Endothelial cell (in vitro differentiated cells): ENCODE measurements at regions not wholly inside any gene's neighbourhood (a gene's known extent, or its start where the extent isn't known, plus 50 kb on each side); places are given as distances from the start of the nearest gene placed in this dataset.

ENCODE experiments used
- DNase-seq: peaks from one replicate; pipeline ENCODE4 v3.0.0; 2021; ENCODE audit warnings: low spot score
- H3K27ac Mint-ChIP-seq: one replicate; pipeline ENCODE4 v1.8.0; 2021; ENCODE audit warnings: mixed read lengths, inconsistent platforms; ENCODE audit not compliant: unreplicated experiment
- H3K27me3 Mint-ChIP-seq: one replicate; pipeline ENCODE4 v1.8.0; 2021; ENCODE audit warnings: mild to moderate bottlenecking, moderate library complexity, mixed read lengths, inconsistent platforms; ENCODE audit not compliant: unreplicated experiment
- H3K36me3 Mint-ChIP-seq: one replicate; pipeline ENCODE4 v1.8.0; 2021; ENCODE audit warnings: mild to moderate bottlenecking, low read depth, mixed read lengths, inconsistent platforms; ENCODE audit not compliant: unreplicated experiment
- H3K4me1 Mint-ChIP-seq: one replicate; pipeline ENCODE4 v1.8.0; 2021; ENCODE audit warnings: mild to moderate bottlenecking, mixed read lengths, inconsistent platforms; ENCODE audit not compliant: unreplicated experiment
- H3K4me3 Mint-ChIP-seq: one replicate; pipeline ENCODE4 v1.8.0; 2021; ENCODE audit warnings: mild to moderate bottlenecking, mixed read lengths, inconsistent platforms; ENCODE audit not compliant: unreplicated experiment
- H3K9me3 Mint-ChIP-seq: one replicate; pipeline ENCODE4 v1.8.0; 2021; ENCODE audit warnings: mixed read lengths, inconsistent platforms; ENCODE audit not compliant: unreplicated experiment
- CTCF ChIP-seq: fragments of 200-600 bp; sonication (generic); IDR thresholded peaks from one replicate; pipeline ENCODE4 v1.5.0; 2021; ENCODE audit warnings: antibody characterized with exemption; ENCODE audit not compliant: unreplicated experiment

GRCh38 chr1:80645621-80646020 is 1155.1 kb upstream of the ADGRL2 start:
- H3K9me3 Mint-ChIP-seq, result no peaks in the 10 kb centered on the region
- H3K4me3 Mint-ChIP-seq, result no peak overlapping the region
- TF ChIP-seq CTCF, result no peak
- no peak for DNase-seq
- H3K36me3 Mint-ChIP-seq, result no peaks in the 10 kb centered on the region
- H3K27me3 Mint-ChIP-seq, result no peaks in the 10 kb centered on the region
- no peak overlapping the region for H3K27ac Mint-ChIP-seq
- no peaks in the 10 kb centered on the region for H3K4me1 Mint-ChIP-seq

GRCh38 chr1:80640978-80641377 is 1159.8 kb upstream of the ADGRL2 start:
- Mint-ChIP-seq H3K4me1 (peaks cover 2% of the 10 kb centered on the region), H3K27ac (no peak overlapping the region), H3K27me3 (no peaks in the 10 kb centered on the region), H3K9me3 (no peaks in the 10 kb centered on the region), H3K36me3 (no peaks in the 10 kb centered on the region), H3K4me3 (no peak overlapping the region)
- TF ChIP-seq CTCF, result no peak
- no peak for DNase-seq

- H3K4me1 Mint-ChIP-seq, result peaks cover 2% of the 10 kb centered on the region
- DNase-seq, result no peak
- H3K27me3 Mint-ChIP-seq, result no peaks in the 10 kb centered on the region
- no peaks in the 10 kb centered on the region for H3K9me3 Mint-ChIP-seq
- no peak overlapping the region for H3K27ac Mint-ChIP-seq
- TF ChIP-seq CTCF, result no peak
- H3K4me3 Mint-ChIP-seq, result no peak overlapping the region
- H3K36me3 Mint-ChIP-seq, result no peaks in the 10 kb centered on the region
These were observed 1160.8 kb upstream of the ADGRL2 start for GRCh38 chr1:80639777-80640533.

- no peak overlapping the region for H3K27ac Mint-ChIP-seq
- no peak for TF ChIP-seq CTCF
- no peaks in the 10 kb centered on the region for H3K36me3 Mint-ChIP-seq
These were observed 1166.6 kb upstream of the ADGRL2 start for GRCh38 chr1:80633947-80634706.

GRCh38 chr1:80632284-80632683 is 1168.5 kb upstream of the ADGRL2 start:
- no peaks in the 10 kb centered on the region for H3K9me3 Mint-ChIP-seq
- no peak overlapping the region for H3K27ac Mint-ChIP-seq
- DNase-seq, result no peak
- no peaks in the 10 kb centered on the region for H3K4me1 Mint-ChIP-seq
- H3K36me3 Mint-ChIP-seq, result no peaks in the 10 kb centered on the region
- H3K27me3 Mint-ChIP-seq, result peaks cover 4% of the 10 kb centered on the region
- H3K4me3 Mint-ChIP-seq, result no peak overlapping the region
- TF ChIP-seq CTCF, result no peak

More at GRCh38 chr1:80633947-80634706, 1166.6 kb upstream of the ADGRL2 start:
- Mint-ChIP-seq H3K9me3 (no peaks in the 10 kb centered on the region), H3K27me3 (peaks cover 4% of the 10 kb centered on the region), H3K4me3 (no peak overlapping the region), H3K4me1 (no peaks in the 10 kb centered on the region)
- DNase-seq, result no peak
